NCI-H2196 (cell line): ENCODE measurements at regions not wholly inside any gene's neighbourhood (a gene's known extent, or its start where the extent isn't known, plus 50 kb on each side); places are given as distances from the start of the nearest gene placed in this dataset.

Source experiments
- DNase-seq: peaks from one replicate; lab custom pipeline; 2025; ENCODE audit not compliant: unreplicated experiment; lab: John Stamatoyannopoulos, UW

DNA sequence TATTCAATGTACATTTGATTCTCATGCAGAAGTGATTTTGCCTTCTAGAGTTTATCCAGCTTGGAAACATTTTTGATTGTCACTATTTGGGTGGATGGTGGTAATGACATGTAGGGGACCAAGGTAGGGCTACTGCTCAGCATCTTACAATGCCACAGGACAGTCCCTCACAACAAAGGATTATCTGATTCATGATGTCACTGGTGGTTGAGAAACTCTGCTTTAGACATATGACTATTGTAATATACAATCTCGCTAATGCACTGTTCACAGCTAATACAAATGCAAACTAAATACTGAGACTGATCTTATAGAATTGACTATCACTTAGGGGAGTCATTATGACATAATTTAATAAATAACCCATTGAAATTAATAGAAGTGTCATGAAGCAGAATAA, 60.4 kb upstream of the BTG1 start:
- no peak for DNase-seq

DNA sequence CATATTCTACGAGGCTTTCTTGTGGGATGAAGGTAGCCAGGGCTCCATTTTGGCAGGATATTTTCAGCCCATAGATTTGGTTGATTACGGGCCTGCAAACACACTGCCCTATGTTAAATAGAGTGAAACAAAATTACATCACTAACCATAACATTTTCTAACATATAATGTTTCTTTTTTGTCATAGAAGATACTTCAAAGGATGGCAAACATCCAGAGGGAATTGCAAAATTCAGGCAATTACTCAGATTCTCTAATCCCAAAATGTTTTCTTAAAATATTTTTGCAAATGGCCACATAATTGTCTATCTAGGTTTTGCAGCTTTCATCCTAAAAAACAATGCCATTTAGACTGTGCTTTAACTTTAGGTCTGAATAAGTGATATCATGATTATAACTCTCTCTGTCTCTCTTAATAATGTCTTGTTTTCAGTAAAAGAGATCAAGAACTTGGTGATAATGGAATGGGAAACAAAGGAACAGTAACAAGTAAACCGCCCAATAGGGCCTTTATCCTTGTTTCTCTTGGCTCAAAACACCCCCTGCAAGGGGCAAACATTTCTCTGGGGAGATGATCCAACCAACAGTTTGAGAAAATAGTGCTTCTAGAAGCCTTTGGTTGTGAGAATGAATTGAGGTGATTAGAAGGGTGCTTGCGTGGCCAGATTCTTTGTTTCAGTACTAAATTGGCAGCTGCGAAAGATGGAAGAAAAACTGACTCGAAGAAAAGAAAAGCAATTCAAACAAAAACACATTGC, 54.4 kb upstream of the BTG1 start:
- no peak for DNase-seq

DNA sequence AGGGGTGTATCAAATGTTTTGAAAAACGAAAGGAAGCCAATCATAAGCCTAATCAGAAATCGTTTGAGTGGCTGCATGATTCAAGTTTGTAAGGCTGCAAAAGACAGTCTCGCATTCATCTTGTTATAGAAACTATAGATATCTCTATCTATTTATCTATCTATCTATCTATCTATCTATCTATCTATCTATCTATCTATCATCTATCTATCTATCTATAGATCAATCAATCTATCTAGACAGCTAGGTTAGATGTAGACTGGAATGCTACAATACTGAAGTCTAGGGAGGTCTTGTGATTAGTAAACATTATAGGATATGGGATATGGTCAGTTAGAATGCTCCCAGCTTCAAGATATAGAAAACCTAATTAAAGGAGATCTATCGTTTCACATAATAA, 52.2 kb upstream of the BTG1 start:
- no peak for DNase-seq

DNA sequence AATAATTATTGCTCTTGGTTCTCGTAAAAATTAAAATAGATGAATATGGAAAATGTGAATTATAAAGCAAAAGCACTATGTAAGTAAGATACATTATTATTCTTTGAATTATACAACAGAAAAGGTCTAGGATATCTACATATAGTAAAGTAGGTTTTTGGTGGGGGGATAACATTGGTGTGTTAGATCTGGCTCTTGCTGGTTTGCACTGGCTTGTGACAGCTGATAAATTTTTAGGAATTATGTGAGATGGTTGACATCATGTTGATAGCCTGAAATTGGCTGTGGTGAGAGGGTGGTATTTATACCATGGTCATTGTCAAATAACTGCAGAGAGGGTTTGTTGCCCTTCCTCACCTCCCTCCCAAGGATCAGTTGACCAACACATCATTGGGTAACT, 50.7 kb upstream of the BTG1 start:
- no peak for DNase-seq
